ENCODE measurements at regions not wholly inside any gene's neighbourhood (a gene's known extent, or its start where the extent isn't known, plus 50 kb on each side); places are given as distances from the start of the nearest gene placed in this dataset.

DNA sequence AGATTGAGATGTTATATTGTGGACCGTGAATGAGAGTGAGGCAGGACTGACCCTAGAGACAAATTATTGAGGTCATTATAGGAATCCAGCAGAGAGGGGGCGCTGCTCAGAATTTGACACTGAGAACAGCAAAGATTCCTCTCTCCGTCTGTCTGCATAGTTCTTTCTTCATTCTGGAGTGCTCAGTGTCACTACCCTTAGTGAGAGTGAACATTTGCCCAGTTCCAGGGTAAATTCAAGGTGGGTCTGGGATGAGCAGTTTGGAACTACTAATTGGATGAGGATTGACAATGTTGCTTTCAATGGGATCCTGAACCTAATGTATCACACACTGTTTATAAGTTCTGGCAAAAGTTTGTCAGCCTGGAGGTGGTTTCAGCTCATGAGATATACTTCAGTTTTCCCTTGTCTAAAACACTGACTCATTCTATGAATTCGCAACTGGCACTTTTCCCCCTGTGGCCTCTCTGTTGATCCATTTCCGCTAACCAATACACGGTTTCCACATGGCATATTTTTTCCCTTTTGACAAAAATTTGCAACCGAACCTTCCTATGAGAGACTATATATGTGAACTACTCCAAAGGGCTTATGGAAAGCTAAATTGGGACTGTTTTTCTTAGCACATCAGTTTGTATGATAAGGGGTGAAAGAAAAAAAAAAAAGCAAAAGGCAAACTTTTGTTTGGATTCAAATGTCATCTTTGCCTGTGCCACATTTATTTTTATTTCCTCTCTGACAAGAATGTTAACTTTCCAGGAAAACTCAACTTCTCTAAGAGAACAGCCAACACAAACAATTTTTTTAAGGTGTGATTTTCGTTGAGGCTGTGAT, 1240.7 kb upstream of the WWC1 start:
- no peak overlapping the region for H2AFZ ChIP-seq (ENCODE audit: control insufficient read depth, low read length)

DNA sequence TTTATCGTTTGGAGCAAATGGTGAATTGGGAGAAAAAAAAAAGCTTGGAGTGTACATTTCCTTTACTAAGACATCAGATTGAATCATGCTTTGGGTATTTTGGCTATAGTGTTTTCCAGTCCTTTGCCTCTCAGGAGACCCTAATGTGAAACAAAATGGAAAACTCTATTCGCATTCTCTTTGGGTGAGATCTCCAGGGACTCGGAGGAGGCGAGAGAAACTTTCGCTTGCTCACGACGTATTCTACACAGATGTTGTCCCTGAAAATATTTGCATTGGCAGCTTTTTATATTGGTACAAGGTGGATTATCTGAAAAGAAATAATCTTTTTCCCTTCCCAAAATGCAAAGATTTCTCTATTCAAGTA, 1240.1 kb upstream of the WWC1 start:
- no peaks in the 10 kb centered on the region for H3K36me3 ChIP-seq (ENCODE audit: control insufficient read depth in 2 of 2, extremely low read depth in 1 of 2, insufficient read depth in 2 of 2, low read length in 2 of 2)
- H3K79me2 ChIP-seq (ENCODE audit: control insufficient read depth, insufficient read depth, low read length): no peaks in the 10 kb centered on the region
- FAIRE-seq (no peak), DNase-seq (ENCODE audit: low read depth, low spot score) (no peak)
- no peak overlapping the region for H3K27ac ChIP-seq (ENCODE audit: control insufficient read depth, insufficient read depth, low read length)
- no peaks in the 10 kb centered on the region for H4K20me1 ChIP-seq (ENCODE audit: control insufficient read depth, extremely low read depth, insufficient read depth, low read length)
- H3K4me2 ChIP-seq (ENCODE audit: control insufficient read depth, extremely low read depth, insufficient read depth, low read depth, low read length): no peak overlapping the region
- H2AFZ ChIP-seq (ENCODE audit: control insufficient read depth, low read length): no peak overlapping the region
- dilution Hi-C loops (cut with MboI; ENCODE audit: extremely low pct_ligation_motif_present, low sequenced_read_pairs): no loop called here
- no peak overlapping the region for H3K9ac ChIP-seq (ENCODE audit: control insufficient read depth, extremely low read depth, insufficient read depth, low read length)
- H3K9me1 ChIP-seq (ENCODE audit: control insufficient read depth, extremely low read depth, insufficient read depth, low read length): no peaks in the 10 kb centered on the region
- H3K4me1 ChIP-seq (ENCODE audit: control insufficient read depth, extremely low read depth, insufficient read depth, low read length): no peaks in the 10 kb centered on the region
- no peak overlapping the region for H3K4me3 ChIP-seq (ENCODE audit: control insufficient read depth in 2 of 3, extremely low read depth in 1 of 3, insufficient read depth in 2 of 3, low read depth in 1 of 3, low read length in 3 of 3)
- TF ChIP-seq, protein P1, sequence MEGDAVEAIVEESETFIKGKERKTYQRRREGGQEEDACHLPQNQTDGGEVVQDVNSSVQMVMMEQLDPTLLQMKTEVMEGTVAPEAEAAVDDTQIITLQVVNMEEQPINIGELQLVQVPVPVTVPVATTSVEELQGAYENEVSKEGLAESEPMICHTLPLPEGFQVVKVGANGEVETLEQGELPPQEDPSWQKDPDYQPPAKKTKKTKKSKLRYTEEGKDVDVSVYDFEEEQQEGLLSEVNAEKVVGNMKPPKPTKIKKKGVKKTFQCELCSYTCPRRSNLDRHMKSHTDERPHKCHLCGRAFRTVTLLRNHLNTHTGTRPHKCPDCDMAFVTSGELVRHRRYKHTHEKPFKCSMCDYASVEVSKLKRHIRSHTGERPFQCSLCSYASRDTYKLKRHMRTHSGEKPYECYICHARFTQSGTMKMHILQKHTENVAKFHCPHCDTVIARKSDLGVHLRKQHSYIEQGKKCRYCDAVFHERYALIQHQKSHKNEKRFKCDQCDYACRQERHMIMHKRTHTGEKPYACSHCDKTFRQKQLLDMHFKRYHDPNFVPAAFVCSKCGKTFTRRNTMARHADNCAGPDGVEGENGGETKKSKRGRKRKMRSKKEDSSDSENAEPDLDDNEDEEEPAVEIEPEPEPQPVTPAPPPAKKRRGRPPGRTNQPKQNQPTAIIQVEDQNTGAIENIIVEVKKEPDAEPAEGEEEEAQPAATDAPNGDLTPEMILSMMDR (optimal IDR thresholded peaks at IDR 0.05 in 1 of 3, IDR thresholded peaks at IDR 0.05 in 1 of 3, conservative IDR thresholded peaks at IDR 0.05 in 1 of 3; ENCODE audit: extremely low read depth in 1 of 3, insufficient read depth in 2 of 3, low read length in 3 of 3): no peak
- TF ChIP-seq EZH2 (IDR thresholded peaks at IDR 0.05; ENCODE audit: low read length): no peak
- H3K9me3 ChIP-seq (ENCODE audit: control insufficient read depth, low read depth, low read length): no peaks in the 10 kb centered on the region
- H3K27me3 ChIP-seq (ENCODE audit: control insufficient read depth, extremely low read depth, insufficient read depth, low read length): no peaks in the 10 kb centered on the region

More for the DNA sequence above, 1240.7 kb upstream of the WWC1 start:
- dilution Hi-C loops (cut with MboI; ENCODE audit: extremely low pct_ligation_motif_present, low sequenced_read_pairs): no loop called here
- no peaks in the 10 kb centered on the region for H3K9me1 ChIP-seq (ENCODE audit: control insufficient read depth, extremely low read depth, insufficient read depth, low read length)
- no peaks in the 10 kb centered on the region for H3K9me3 ChIP-seq (ENCODE audit: control insufficient read depth, low read depth, low read length)
- TF ChIP-seq, protein P1 (optimal IDR thresholded peaks at IDR 0.05 in 1 of 3, IDR thresholded peaks at IDR 0.05 in 1 of 3, conservative IDR thresholded peaks at IDR 0.05 in 1 of 3; ENCODE audit: extremely low read depth in 1 of 3, insufficient read depth in 2 of 3, low read length in 3 of 3): no peak
- TF ChIP-seq EZH2 (IDR thresholded peaks at IDR 0.05; ENCODE audit: low read length): no peak
- DNase-seq (ENCODE audit: low read depth, low spot score) (no peak), FAIRE-seq (no peak)
- no peaks in the 10 kb centered on the region for H4K20me1 ChIP-seq (ENCODE audit: control insufficient read depth, extremely low read depth, insufficient read depth, low read length)
- no peak overlapping the region for H3K4me2 ChIP-seq (ENCODE audit: control insufficient read depth, extremely low read depth, insufficient read depth, low read depth, low read length)
- no peaks in the 10 kb centered on the region for H3K4me1 ChIP-seq (ENCODE audit: control insufficient read depth, extremely low read depth, insufficient read depth, low read length)
- H3K79me2 ChIP-seq (ENCODE audit: control insufficient read depth, insufficient read depth, low read length): no peaks in the 10 kb centered on the region
- no peak overlapping the region for H3K4me3 ChIP-seq (ENCODE audit: control insufficient read depth in 2 of 3, extremely low read depth in 1 of 3, insufficient read depth in 2 of 3, low read depth in 1 of 3, low read length in 3 of 3)
- H3K9ac ChIP-seq (ENCODE audit: control insufficient read depth, extremely low read depth, insufficient read depth, low read length): no peak overlapping the region
- H3K27ac ChIP-seq (ENCODE audit: control insufficient read depth, insufficient read depth, low read length): no peak overlapping the region
- H3K27me3 ChIP-seq (ENCODE audit: control insufficient read depth, extremely low read depth, insufficient read depth, low read length): no peaks in the 10 kb centered on the region
- H3K36me3 ChIP-seq (ENCODE audit: control insufficient read depth in 2 of 2, extremely low read depth in 1 of 2, insufficient read depth in 2 of 2, low read length in 2 of 2): no peaks in the 10 kb centered on the region

All from keratinocyte (primary cell).